Hematopoietic multipotent progenitor cell treated with erythropoietin and hydrocortisone succinate and interleukin-3 and kit ligand, for 4 days (in vitro differentiated cells): ENCODE measurements at regions not wholly inside any gene's neighbourhood (a gene's known extent, or its start where the extent isn't known, plus 50 kb on each side); places are given as distances from the start of the nearest gene placed in this dataset.

ENCODE experiments used
- DNase-seq: peaks from one replicate; pipeline ENCODE4 v3.0.0-alpha.2; 2015

- no peak for DNase-seq
These were observed 209.8 kb upstream of the PRMT6 start for GRCh38 chr1:106846656-106847055.

GRCh38 chr1:106861110-106861509, 195.4 kb upstream of the PRMT6 start:
- DNase-seq, result no peak

GRCh38 chr1:106868828-106869227, 187.6 kb upstream of the PRMT6 start:
- DNase-seq, result no peak

- DNase-seq, result no peak
These were observed 180.9 kb upstream of the PRMT6 start for GRCh38 chr1:106875622-106876021.

DNA sequence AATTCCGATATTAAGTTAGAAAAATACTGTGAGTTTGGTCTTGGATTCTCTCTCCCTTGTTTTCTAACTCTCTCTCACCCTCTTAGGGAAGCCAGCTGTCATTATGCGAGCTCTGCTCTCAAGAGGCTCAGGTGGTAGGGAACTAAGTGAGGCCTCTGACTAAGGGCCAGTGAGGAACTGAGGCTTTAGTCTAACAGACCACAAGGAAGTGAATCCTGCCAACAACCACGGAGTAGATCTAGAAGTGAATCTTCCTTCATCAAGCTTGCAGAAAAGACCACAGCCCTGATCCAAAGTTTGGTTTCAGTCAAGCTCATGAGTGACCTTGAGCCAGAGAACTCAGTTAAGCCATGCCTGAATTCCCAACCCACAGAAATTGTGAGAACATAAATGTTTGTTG, 180.1 kb upstream of the PRMT6 start:
- DNase-seq, result no peak

DNA sequence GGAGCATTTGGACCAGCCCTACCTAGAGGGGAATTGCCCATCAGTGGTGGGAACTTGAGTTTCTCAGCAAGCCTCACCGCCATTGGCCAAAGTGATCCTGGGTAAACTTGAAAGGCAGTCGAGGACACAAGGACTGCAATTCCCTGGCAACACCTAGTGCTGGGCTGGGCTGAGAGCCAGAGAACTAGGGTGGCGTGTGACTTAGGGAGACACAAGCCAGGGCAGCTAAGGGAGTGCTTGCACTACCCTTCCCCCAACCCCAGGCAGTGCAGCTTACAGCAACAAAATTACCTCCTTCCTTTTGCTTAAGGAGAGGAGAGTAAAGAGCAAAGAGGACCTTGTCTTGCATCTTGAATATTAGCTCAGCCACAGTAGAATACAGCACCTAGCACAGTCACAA, 176.9 kb upstream of the PRMT6 start:
- DNase-seq, result no peak

- DNase-seq, result no peak
These were observed 176.2 kb upstream of the PRMT6 start for GRCh38 chr1:106880226-106880625.

DNA sequence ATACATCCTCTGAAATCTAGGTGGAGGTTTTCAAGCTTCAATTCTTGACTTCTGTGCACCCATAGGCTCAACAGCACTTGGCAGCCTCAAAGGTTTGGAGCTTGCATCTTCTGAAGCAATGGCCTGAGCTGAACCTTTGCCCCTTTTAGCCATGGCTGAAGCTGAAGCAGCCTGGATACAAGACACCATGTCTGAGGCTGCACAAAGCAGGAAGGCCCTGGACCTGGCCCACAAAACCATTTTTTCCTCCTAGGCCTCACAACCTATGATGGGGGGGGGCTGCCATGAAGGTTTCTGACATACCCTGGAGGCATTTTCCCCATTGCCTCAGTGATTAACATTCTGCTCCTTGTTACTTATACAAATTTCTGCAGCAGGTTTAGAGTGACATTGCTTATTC, 173.3 kb upstream of the PRMT6 start:
- no peak for DNase-seq

DNA sequence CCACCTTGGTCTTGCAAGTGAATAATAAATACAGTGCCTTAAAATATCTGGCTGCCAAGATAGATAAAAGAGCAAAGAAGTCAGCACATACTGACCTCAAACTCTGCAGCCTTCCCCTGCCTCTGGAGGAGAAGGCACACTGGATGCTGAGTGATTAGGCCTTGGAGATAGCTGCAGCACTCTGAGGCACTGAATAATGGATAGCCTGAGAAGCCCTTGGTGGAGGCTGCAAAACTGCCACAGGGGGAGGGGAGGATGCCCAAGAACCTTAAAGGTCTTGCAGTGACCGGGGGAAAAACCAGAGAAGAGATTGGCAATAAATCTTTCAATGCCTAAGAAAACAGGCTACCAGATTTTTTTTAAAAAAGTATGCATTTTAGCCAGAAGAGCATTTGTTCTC, 167.4 kb upstream of the PRMT6 start:
- DNase-seq, result no peak

DNA sequence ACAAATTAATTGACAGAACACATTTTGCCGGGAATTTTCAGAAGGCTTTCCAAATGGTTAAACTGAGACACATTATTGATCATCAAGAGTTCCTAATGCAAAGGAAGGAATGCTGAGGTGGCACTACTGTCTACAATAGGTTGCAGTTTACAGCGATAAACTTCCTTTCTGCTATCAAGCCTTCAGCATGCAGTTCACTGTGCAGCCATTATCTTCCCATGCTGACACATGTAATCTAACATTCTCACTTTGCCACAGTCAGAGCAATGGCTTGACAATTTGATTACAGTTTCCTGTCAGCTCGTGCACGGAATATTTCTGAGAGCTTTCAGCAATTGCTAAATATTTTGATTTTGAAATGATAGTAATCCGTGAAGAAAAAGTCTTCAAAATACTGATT, 166.9 kb upstream of the PRMT6 start:
- DNase-seq, result no peak

- DNase-seq, result no peak
These were observed 158.5 kb upstream of the PRMT6 start for GRCh38 chr1:106897976-106898375.

- DNase-seq, result no peak
These were observed 156.8 kb upstream of the PRMT6 start for GRCh38 chr1:106899644-106900043.

DNA sequence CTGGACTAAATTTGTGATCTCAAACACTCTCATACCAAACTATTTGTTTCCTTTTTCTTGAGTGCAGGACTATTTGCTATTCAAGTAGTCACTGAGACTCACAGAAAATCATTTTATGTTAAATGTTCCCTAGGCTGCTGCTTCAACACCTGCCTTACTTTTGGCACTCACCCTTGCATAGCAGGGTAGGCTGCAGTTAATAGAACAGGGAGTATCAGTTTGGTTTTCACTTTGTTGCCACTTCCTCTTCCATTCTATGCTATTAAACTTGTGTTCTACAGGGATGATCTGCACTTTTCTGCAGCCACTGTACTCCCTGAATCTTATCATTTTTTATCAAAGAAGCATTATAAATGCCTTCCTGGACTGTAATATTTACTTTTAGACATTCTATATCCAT, 148.7 kb upstream of the PRMT6 start:
- no peak for DNase-seq

DNA sequence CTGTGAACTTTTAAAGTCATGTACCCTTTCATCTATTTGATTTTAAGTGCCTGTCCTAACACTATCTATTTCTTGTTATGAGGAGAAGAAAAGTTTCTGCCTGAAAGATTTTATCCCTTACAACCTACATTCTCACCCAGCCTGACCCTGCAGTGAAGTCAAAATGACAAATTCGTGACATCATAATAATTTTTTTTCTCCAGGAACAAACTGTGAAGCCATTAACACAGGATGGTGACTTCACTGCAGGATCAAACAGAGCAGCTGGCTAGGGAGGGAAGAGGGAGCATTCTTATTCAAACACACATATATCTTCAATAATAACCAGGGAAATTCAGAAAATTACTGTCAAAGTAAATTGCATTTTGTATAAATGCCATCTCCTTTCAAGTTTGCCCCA, 147.8 kb upstream of the PRMT6 start:
- no peak for DNase-seq

DNA sequence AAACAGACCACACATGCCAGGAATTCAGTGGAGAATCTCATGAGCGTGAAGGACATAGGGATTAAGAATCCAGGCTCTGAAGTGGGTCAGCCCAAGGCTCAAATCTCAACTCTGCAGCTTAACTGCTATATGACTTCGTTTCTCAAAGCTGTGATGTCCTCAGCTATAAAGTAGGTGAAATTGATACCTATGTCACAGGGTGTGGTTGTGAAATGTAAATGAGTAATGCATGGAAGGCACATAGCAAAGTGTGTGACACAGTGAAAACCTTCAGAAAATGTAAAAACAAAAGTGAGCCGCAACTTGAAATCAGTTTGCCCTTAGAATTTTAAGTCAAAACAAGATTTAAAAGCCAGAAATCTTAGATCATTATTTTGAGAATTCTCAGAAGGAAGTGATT, 145.7 kb upstream of the PRMT6 start:
- DNase-seq, result no peak

- DNase-seq, result no peak
These were observed 144.3 kb upstream of the PRMT6 start for GRCh38 chr1:106912131-106912530.

DNA sequence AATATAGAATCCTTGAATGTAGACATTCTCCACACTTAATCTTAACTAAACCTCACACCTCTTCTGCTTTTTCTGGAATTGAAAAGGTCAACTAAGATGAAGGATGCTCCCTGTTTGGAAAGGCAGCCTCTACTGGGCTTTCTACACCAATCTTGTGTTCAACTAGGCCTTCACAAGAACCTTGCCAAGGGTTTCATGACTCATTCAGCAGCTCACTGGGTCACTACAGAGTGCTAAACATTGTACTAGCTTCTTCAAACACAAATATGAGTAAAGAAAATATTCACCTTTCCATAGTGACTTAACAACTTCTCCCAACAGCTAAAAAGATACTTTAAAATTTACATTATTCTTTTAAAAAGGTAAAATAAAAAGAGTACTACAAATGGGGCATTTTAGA, 135.3 kb upstream of the PRMT6 start:
- DNase-seq, result no peak

DNA sequence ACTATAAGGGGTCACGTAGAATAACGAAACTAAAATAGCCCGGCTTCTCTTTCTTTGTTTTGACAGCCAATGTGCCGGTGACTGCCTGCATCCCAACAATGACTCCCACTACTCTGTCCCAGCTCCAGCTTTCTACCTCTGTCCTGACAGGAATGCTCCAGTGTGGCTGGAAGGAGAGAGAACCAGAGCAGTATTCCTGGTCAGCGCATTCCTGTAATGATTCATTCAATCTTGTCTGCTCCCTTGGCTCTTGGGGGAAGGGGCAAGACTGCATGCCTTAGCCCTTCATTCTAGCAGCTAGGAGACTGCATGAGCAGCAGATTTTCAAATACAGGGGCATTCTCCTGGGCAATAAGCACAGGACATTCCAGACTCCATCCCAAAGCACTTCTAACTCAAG, 132.1 kb upstream of the PRMT6 start:
- DNase-seq, result no peak

DNA sequence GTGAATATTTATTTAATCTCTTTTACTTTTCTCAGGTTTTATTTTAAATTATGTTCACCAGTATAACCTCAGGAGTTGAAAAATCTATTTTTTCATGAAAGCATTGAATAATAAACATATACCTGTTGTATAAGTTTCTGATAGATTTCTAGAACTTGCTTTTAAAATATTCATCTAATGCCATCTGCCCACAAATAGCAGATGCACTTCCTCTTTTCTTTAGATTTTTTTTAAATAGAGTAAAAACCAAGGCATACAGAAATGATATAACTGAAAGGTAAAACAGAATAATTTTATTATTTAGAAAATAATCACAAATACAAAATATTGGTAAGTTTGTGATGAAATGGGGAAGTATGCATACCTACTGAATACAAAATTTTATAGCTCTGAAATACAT, 130.7 kb upstream of the PRMT6 start:
- DNase-seq, result no peak

- no peak for DNase-seq
These were observed 129.5 kb upstream of the PRMT6 start for GRCh38 chr1:106926803-106927582.

- no peak for DNase-seq
These were observed 119.4 kb upstream of the PRMT6 start for GRCh38 chr1:106937104-106937503.

DNA sequence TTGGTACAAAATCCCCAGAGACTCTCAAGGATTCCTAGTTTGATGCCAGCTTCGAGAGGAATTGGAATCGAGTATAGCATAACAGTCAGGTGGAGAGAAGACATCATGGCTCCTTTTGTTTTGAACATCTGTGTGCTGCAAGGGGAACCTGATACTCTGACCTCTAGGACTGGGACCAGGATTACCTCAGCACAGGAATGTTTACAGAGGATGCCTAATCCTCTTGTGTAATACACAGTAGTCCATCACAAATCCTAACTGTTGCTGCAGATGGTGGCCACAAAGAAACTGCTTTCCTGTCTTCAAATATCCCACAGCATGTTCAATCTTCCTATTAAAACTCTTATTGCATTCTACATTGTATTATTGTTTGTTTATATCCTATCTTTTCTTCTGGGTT, 111.8 kb upstream of the PRMT6 start:
- no peak for DNase-seq

GRCh38 chr1:106952776-106953175, 103.7 kb upstream of the PRMT6 start:
- DNase-seq, result no peak

DNA sequence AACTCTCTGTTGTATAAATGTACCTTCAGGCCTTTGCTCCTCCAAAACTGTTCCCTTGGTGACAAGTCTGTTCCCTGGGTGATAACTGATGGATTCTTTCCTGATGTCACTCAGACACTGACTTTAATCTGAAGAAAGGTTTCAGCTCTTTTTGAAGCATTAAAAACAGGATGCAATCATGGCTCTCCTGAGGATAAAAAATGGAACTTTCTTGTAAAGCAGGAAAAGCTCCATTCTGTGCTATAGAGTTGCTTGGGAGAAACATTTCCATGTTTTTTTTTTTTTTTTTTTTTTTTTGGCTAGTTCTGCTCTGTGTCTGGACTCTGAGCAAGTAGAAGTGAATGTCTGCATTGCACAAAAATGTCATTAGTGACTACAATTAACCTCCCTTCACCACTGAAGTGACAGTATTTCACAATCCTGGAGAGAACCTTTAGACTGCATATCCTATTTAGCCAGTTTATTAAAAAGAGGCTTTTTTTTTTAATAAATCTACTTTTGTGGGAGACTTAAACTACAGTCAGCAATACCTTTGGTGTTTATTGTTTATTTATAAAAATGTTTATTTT, 101.7 kb upstream of the PRMT6 start:
- DNase-seq, result no peak

GRCh38 chr1:106956721-106957120, 99.8 kb upstream of the PRMT6 start:
- no peak for DNase-seq
